Urinary bladder (tissue), 3 donors: ENCODE measurements at regions not wholly inside any gene's neighbourhood (a gene's known extent, or its start where the extent isn't known, plus 50 kb on each side); places are given as distances from the start of the nearest gene placed in this dataset.

Experiments
- DNase-seq: peaks from one replicate; pipeline ENCODE4 v3.0.0-alpha.2; 2015; ENCODE audit errors: extremely low spot score
- H3K27ac ChIP-seq: one replicate; pipeline ENCODE4 v1.5.1; 2013; ENCODE audit warnings: low read depth, mild to moderate bottlenecking, moderate library complexity
- H3K36me3 ChIP-seq: one replicate; pipeline ENCODE4 v1.6.1; 2013; ENCODE audit warnings: mild to moderate bottlenecking, moderate library complexity; ENCODE audit not compliant: insufficient read depth
- H3K4me1 ChIP-seq: one replicate; pipeline ENCODE4 v1.6.1; 2013; ENCODE audit warnings: mild to moderate bottlenecking, moderate library complexity; ENCODE audit not compliant: insufficient read depth
- H3K4me3 ChIP-seq: one replicate; pipeline ENCODE4 v1.5.1; 2013; ENCODE audit warnings: low read depth, low read length
- WGBS: extraction: QIAGEN DNeasy Blood & Tissue Kit; methylation state at CpG from one replicate; pipeline ENCODE4 v1.1.7; 2013; 5-methylcytosine and 5-hydroxymethylcytosine counted together
- donor health status: healthy with polysubstance abuse.
- donor health status: healthy.

DNA sequence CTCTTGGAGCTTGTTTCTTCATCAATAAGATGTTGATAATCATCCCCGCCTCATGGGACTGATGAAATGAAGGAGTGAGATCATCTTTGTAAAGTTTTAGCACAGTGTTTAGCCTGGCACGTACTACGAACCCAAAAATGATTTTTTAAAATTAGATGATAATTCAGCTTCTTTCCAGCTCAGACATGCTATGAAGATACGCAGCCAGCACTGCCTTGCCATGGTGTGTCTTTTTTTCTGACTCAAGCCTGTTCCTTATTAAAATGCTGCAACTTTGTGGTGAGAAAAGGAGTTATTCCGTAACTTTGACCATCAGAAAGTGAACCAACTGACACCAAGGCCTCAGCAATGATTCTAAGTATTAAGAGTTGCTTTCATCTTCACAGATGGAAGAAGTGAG is 269.0 kb downstream of the LTN1 start:
- Histone ChIP-seq H3K4me3 (no peak overlapping the region), H3K4me1 (no peaks in the 10 kb centered on the region), H3K36me3 (no peaks in the 10 kb centered on the region), H3K27ac (peak overlapping the region; percentile 6)
- WGBS = 81% methylated on average over 5 of the region's 5 CpGs
- no peak for DNase-seq

DNA sequence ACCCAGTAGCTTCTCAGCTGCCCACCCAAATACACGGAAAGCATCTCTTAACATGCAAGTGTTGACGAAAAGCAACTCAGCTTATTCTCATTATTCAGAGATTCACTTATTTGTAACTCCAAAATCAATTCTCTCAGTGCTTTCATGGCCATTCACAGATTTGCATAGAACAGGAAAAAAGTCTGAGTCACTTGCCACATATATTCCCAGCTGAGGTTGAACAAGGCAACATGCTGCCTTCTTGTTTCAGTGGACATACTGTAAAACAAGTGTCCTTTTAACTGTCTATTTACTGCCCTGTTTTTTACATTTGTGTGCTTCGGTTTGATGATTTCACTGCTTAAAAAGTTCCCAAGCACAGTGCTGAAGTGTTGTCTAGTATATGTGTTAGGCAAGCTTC is 273.0 kb downstream of the LTN1 start:
- WGBS = 94% methylated on average over 3 of the region's 3 CpGs
- Histone ChIP-seq H3K36me3 (no peaks in the 10 kb centered on the region), H3K4me3 (no peak overlapping the region), H3K27ac (no peak overlapping the region), H3K4me1 (no peaks in the 10 kb centered on the region)
- no peak for DNase-seq

DNA sequence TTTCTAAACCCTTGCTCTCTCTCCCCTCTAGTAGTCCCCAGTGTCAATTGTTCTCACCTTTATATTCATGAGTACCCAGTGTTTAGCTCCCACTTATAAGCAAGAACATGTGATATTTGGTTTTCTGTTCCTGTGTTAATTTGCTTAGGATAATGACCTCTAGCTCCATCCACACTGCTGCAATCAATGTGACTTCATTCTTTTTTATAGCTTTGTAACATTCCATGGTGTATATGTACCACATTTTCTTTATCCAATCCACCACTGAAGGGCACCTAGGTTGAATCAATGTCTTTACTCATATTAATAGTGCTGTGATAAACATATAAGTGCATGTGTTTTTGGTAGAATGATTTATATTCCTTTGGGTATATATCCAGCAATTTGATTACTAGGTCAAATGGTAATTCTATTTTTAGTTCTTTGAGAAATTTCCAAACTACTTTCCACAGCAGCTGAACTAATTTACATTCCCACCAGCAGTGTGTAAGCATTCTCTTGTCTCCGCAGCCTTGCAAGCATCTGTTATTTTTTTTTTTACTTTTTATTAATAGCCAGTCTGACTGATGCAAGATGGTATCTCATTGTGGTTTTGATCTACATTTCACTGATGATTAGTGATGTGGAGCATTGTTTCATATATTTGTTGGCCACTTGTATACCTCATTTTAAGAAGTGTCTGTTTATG is 277.8 kb downstream of the LTN1 start:
- Histone ChIP-seq H3K4me3 (no peak overlapping the region), H3K36me3 (no peaks in the 10 kb centered on the region), H3K4me1 (no peaks in the 10 kb centered on the region), H3K27ac (no peak overlapping the region)
- no peak for DNase-seq
- WGBS = 26% methylated on average over 1 of the region's 1 CpG

DNA sequence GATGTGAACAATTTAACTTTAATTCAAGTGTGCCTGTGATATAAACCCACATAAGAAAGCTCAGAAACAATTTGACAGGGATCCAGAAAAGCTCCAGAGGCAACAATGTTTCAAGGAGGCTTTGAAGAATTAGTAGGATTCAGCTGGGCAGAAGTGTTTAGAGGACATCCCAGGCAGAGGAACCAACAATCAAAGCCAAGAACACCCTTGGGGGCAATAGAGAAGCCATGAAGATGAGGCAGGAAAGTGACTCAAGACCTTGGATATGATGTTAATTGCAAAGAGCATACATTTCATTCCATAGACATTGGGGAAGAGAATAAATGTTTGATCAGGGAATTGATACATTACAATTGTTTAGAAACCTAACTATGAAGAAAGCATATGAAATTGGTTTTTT is 280.3 kb downstream of the LTN1 start:
- H3K36me3 ChIP-seq = no peaks in the 10 kb centered on the region
- no peak overlapping the region for H3K4me3 ChIP-seq
- no peak for DNase-seq
- no peaks in the 10 kb centered on the region for H3K4me1 ChIP-seq
- no peak overlapping the region for H3K27ac ChIP-seq

DNA sequence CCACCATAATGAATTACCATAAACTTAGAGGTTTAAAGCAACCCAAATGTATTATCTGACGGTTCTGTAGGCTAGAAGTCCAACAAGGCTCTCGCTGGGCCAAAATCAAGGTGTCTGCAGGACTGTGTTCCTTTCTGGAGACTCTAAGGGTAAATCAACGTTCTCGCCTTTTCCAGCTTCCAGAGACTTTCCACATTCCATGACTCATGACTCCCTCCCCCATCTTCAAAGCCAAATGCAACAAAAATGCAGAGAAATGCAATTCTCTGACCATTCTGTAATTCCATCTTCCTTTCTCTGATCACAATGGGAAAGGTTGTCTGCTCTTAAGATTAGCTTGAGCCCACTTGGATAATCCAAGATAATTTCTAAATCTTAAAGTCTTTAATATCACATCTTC is 287.1 kb downstream of the LTN1 start:
- Histone ChIP-seq H3K36me3 (no peaks in the 10 kb centered on the region), H3K4me1 (no peaks in the 10 kb centered on the region), H3K27ac (no peak overlapping the region), H3K4me3 (no peak overlapping the region)
- DNase-seq = no peak
- WGBS = 80% methylated on average over 4 of the region's 4 CpGs

DNA sequence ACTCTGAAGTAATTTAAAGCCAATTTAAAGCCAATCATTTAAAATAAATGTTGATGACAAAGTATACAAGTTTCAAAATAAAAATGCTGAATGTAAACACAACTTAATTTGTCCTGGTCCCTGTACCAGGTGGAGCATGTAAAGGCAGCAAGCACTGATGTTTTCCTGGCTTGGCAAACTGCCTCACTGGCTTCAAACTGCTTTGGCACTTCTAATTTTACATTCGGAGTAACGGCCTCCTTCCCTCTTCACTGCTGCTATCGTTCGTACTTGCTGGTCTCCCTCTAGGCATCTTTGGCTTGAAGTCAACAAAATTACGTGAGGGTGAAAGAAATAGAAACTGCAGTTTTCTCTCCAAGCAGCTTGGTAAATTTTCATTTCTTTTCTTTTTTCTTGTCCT is 287.9 kb downstream of the LTN1 start:
- 13% methylated on average over 5 of the region's 5 CpGs for WGBS
- DNase-seq = no peak
- no peak overlapping the region for H3K27ac ChIP-seq
- H3K4me1 ChIP-seq = no peaks in the 10 kb centered on the region
- H3K4me3 ChIP-seq = no peak overlapping the region
- no peaks in the 10 kb centered on the region for H3K36me3 ChIP-seq

DNA sequence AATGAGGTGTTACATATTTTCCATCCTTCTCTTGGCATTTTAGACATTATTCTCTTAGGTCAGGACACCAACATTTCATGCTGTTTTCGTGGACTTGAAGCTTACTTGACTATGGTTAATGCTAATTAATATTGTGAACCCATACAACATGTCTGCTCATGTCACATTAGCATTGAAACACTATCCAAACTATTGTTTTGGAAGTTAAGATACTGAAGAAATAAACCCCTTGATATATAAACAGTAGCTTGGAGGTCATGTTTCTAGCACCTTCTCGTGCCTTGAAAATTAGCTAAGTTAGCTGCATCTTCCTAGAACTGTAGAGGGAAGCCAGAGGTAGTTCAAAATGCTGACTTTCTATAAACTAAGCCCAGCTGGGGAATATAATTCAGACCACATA is 288.8 kb downstream of the LTN1 start:
- no peaks in the 10 kb centered on the region for H3K36me3 ChIP-seq
- no peak overlapping the region for H3K4me3 ChIP-seq
- H3K4me1 ChIP-seq = no peaks in the 10 kb centered on the region
- DNase-seq = no peak
- no peak overlapping the region for H3K27ac ChIP-seq
- 42% methylated on average over 2 of the region's 2 CpGs for WGBS

DNA sequence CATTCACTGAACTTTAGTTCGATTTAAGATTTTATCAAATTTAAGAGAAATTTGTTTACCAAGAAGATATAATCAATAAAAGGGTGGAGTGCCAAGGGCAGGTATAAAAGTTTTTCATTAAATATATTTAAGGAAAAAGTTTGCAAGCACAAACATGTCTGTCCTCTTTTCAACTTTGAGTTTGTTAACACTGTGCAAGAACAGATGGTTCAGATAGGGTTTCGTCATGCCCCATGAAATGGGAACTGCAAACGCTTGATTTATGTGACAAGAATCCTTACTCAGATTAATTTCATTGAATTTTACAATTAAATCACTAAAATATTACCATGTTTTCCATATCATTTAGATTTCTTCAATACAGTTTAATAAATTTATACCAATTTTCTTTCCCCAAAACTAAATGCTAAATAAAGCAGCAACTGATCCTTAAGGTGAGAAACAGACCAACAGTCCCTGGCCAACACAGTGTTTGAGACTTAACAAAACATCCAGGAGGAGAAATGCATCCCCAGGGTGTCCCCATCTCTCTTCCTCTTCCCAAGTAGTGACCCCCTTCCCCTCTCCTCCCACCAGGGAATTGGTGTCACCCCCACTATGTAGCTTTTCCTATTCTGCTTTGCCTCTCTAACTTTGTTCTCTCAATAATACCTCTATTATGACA is 292.9 kb downstream of the LTN1 start:
- Histone ChIP-seq H3K36me3 (no peaks in the 10 kb centered on the region), H3K4me1 (no peaks in the 10 kb centered on the region), H3K4me3 (no peak overlapping the region), H3K27ac (no peak overlapping the region)
- peak; percentile 71 for DNase-seq
- WGBS = 86% methylated on average over 3 of the region's 3 CpGs

DNA sequence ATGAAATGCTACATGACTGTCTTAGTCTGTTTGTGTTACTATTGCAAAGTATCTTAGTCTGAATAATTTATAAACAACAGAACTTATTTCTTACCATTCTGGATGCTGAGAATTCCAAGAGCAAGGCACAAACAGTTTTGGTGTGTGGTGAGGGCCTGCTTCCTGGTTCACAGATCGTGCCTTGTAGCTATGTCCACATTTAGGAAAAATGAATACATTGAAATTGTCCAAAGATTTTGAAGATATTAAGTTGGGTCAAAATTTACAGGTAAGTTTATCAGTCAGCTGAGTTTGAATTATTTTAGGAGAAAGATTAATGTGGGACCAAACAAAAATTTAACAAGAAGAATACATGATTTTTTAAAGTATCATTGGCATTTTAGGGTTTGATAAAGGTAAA is 293.5 kb downstream of the LTN1 start:
- H3K4me3 ChIP-seq = no peak overlapping the region
- 70% methylated on average over 1 of the region's 1 CpG for WGBS
- no peaks in the 10 kb centered on the region for H3K4me1 ChIP-seq
- DNase-seq = no peak
- no peaks in the 10 kb centered on the region for H3K36me3 ChIP-seq
- H3K27ac ChIP-seq = no peak overlapping the region

DNA sequence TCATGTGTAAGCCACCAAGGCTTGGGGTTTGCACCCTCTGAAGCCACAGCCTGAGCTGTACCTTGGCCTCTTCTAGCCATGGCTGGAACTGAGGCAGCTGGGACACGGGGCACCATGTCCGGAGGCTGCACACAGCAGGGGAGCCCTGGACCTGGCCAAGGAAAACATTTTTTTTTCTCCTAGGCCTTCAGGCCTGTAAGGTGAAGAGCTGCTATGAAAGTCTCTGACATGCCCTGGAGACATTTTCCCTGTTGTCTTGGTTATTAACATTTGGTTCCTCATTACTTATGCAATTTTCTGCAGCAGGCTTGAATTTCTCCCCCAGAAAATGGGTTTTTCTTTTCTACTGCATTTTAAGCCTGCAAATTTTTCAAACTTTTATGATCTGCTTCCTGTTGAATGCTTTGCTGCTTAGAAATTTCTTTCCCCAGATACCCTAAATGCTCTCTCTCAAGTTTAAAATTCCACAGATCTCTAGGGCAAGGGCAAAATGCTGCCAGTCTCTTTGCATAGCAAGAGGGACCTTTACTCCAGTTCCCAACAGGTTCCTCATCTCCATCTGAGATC is 295.8 kb downstream of the LTN1 start:
- over 99% methylated on average over 2 of the region's 2 CpGs for WGBS
- H3K4me1 ChIP-seq = no peaks in the 10 kb centered on the region
- H3K36me3 ChIP-seq = no peaks in the 10 kb centered on the region
- DNase-seq = no peak
- no peak overlapping the region for H3K4me3 ChIP-seq
- no peak overlapping the region for H3K27ac ChIP-seq

DNA sequence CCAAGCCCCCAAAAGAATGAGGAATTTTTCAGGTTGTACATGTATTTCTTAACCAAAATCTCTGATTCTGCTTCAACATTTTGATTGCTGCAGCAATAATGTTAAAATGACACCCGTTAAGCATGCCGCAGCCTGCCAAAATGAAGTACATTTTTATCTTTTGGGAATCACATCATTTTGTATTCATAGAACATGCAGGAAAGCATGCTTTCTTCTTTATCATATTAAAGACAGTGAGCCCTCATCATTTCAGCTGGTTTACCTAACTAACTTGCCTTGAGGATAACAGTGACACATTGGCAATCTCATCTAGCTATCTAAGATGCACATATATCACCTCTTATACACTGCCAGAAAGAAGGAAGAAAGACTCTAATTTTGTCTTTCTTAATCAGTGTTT is 299.2 kb downstream of the LTN1 start:
- Histone ChIP-seq H3K36me3 (no peaks in the 10 kb centered on the region), H3K4me1 (no peaks in the 10 kb centered on the region), H3K27ac (peak overlapping the region; percentile 38), H3K4me3 (no peak overlapping the region)
- 89% methylated on average over 2 of the region's 2 CpGs for WGBS
- DNase-seq = no peak

DNA sequence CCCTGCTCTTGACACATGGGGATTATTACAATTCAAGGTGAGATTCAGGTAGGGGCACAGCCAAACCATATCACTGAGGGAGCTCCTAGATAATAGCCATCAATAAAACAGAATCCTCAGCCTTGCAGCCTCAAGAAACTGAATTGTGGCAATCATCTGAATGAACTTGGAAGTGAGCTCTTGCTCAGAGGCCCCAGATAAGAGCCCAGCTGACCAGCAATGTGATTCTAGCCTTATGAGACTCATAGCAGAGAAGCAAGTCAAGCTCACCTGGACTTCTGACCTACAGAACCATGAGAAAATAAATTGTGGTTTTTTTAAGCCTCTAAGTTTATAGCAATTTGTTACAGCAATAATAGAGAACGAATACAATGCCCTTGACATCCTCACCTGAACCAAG is 302.5 kb downstream of the LTN1 start:
- Histone ChIP-seq H3K36me3 (no peaks in the 10 kb centered on the region), H3K4me3 (no peak overlapping the region), H3K27ac (no peak overlapping the region), H3K4me1 (no peaks in the 10 kb centered on the region)
- 80% methylated on average over 1 of the region's 1 CpG for WGBS
- DNase-seq = no peak

DNA sequence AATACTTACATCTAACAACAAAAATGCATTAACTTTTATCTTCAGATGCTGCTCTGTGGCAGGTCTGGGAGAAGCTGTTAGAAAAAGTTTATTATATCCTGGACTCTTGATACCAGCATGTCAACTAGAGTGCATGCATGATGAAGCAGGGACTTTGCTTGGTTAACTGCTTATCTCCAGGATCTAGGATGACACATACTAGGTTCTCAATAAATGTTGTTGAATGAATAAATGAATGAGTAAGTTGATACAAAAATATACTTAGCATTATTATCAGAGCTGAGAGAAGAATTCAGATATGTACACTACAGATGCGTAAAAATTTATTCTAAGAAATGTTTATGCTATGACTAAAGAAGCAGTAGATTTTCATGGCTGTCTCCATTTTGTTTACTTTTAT is 304.3 kb downstream of the LTN1 start:
- WGBS = 92% methylated on average over 1 of the region's 1 CpG
- no peak for DNase-seq
- no peak overlapping the region for H3K27ac ChIP-seq

DNA sequence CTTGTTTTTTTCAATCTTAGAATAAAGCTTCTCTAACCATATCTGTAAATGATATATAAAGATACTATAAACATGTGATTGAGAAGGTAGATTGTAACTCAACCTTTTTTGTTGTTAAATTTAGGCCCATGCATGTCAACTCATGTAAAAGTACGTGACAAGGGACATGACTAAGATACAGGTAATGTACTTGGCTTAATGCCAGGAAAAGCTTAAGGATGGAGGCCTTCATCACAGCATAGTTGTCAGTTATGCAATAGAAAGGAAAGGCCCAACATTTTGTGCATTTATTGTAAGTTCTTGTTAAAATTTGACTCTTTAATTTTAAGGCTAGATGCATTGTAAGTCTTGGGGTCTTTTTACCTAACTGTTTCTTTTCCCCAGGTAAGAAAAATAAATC is 305.1 kb downstream of the LTN1 start:
- no peak for DNase-seq
- Histone ChIP-seq H3K4me1 (no peaks in the 10 kb centered on the region), H3K27ac (no peak overlapping the region), H3K4me3 (no peak overlapping the region), H3K36me3 (no peaks in the 10 kb centered on the region)
- WGBS = 76% methylated on average over 1 of the region's 1 CpG

More for the DNA sequence above, 304.3 kb downstream of the LTN1 start:
- H3K4me3 ChIP-seq = no peak overlapping the region
- no peaks in the 10 kb centered on the region for H3K4me1 ChIP-seq
- no peaks in the 10 kb centered on the region for H3K36me3 ChIP-seq
